ENCODE measurements at regions not wholly inside any gene's neighbourhood (a gene's known extent, or its start where the extent isn't known, plus 50 kb on each side); places are given as distances from the start of the nearest gene placed in this dataset.

GRCh38 chr5:67520161-67520908 lies 323.7 kb upstream of the CD180 start:
- TF ChIP-seq, protein P1, sequence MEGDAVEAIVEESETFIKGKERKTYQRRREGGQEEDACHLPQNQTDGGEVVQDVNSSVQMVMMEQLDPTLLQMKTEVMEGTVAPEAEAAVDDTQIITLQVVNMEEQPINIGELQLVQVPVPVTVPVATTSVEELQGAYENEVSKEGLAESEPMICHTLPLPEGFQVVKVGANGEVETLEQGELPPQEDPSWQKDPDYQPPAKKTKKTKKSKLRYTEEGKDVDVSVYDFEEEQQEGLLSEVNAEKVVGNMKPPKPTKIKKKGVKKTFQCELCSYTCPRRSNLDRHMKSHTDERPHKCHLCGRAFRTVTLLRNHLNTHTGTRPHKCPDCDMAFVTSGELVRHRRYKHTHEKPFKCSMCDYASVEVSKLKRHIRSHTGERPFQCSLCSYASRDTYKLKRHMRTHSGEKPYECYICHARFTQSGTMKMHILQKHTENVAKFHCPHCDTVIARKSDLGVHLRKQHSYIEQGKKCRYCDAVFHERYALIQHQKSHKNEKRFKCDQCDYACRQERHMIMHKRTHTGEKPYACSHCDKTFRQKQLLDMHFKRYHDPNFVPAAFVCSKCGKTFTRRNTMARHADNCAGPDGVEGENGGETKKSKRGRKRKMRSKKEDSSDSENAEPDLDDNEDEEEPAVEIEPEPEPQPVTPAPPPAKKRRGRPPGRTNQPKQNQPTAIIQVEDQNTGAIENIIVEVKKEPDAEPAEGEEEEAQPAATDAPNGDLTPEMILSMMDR (IDR thresholded peaks at IDR 0.05) = no peak
- no peak for TF ChIP-seq POLR2A (IDR thresholded peaks at IDR 0.05)

Measured in uterus (tissue), 2 donors.